Ishikawa (cell line): ENCODE measurements at regions not wholly inside any gene's neighbourhood (a gene's known extent, or its start where the extent isn't known, plus 50 kb on each side); places are given as distances from the start of the nearest gene placed in this dataset.

ENCODE experiments used
- CEBPB ChIP-seq: IDR thresholded peaks from 2 replicates; pipeline ENCODE4 v1.6.1; 2012
- CREB1 ChIP-seq: IDR thresholded peaks from 2 replicates; pipeline ENCODE4 v1.6.1; 2012; ENCODE audit warnings: low read depth
- EGR1 ChIP-seq: IDR thresholded peaks from 2 replicates; pipeline ENCODE4 v1.6.1; 2012
- EP300 ChIP-seq: IDR thresholded peaks from 2 replicates; pipeline ENCODE4 v1.6.1; 2012; ENCODE audit warnings: borderline replicate concordance
- FOXM1 ChIP-seq: IDR thresholded peaks from 2 replicates; pipeline ENCODE4 v1.6.1; 2012; ENCODE audit warnings: low read depth, borderline replicate concordance
- RAD21 ChIP-seq: IDR thresholded peaks from 2 replicates; pipeline ENCODE4 v1.6.1; 2012; ENCODE audit warnings: low read depth
- TAF1 ChIP-seq: IDR thresholded peaks from 2 replicates; pipeline ENCODE4 v1.6.1; 2012; ENCODE audit warnings: low read depth, mild to moderate bottlenecking
- TCF12 ChIP-seq: IDR thresholded peaks from 2 replicates; pipeline ENCODE4 v1.6.1; 2012; ENCODE audit warnings: low read depth
- TEAD4 ChIP-seq: IDR thresholded peaks from 2 replicates; pipeline ENCODE4 v1.6.1; 2012
- YY1 ChIP-seq: IDR thresholded peaks from 2 replicates; pipeline ENCODE4 v1.6.1; 2012; ENCODE audit warnings: low read depth
- ZBTB7A ChIP-seq: IDR thresholded peaks from 2 replicates; pipeline ENCODE4 v1.6.1; 2012; ENCODE audit warnings: low read depth
- TF ChIP-seq, protein P1 (sequence below): IDR thresholded peaks from 2 replicates; pipeline ENCODE4 v1.6.1; 2012
- TF ChIP-seq, protein P2 (sequence below): IDR thresholded peaks from 2 replicates; pipeline ENCODE4 v1.6.1; 2012
- TF ChIP-seq, protein P3 (sequence below): IDR thresholded peaks from 2 replicates; pipeline ENCODE4 v1.6.1; 2012; ENCODE audit warnings: low read depth, mild to moderate bottlenecking

DNA sequence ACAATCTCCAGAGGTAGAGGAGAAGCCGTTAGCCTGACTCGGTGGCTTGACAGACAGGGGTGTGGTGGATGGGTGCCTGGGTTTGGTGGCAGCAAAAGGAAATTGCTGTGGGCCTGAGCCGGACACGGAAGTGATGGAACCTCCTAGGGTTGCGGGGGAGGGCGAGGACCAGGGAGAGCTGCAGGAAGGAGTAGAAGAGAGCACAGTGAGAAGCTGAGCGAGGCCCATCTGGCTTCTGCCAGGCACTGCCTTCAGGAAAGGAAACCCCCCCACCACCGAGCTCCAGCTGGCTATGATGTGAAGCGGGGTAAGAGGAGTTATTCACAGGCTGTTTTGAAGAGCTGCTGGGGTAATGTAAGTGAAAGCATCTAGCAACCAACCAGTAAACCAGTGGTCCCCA lies 134.6 kb downstream of the TSN start:
- TF ChIP-seq EGR1, result no peak
- no peak for TF ChIP-seq EP300
- TF ChIP-seq, protein P1, sequence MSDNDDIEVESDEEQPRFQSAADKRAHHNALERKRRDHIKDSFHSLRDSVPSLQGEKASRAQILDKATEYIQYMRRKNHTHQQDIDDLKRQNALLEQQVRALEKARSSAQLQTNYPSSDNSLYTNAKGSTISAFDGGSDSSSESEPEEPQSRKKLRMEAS, result no peak
- TF ChIP-seq, protein P2, sequence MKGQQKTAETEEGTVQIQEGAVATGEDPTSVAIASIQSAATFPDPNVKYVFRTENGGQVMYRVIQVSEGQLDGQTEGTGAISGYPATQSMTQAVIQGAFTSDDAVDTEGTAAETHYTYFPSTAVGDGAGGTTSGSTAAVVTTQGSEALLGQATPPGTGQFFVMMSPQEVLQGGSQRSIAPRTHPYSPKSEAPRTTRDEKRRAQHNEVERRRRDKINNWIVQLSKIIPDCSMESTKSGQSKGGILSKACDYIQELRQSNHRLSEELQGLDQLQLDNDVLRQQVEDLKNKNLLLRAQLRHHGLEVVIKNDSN, result no peak
- no peak for TF ChIP-seq CREB1
- TF ChIP-seq CEBPB, result no peak
- TF ChIP-seq, protein P3, sequence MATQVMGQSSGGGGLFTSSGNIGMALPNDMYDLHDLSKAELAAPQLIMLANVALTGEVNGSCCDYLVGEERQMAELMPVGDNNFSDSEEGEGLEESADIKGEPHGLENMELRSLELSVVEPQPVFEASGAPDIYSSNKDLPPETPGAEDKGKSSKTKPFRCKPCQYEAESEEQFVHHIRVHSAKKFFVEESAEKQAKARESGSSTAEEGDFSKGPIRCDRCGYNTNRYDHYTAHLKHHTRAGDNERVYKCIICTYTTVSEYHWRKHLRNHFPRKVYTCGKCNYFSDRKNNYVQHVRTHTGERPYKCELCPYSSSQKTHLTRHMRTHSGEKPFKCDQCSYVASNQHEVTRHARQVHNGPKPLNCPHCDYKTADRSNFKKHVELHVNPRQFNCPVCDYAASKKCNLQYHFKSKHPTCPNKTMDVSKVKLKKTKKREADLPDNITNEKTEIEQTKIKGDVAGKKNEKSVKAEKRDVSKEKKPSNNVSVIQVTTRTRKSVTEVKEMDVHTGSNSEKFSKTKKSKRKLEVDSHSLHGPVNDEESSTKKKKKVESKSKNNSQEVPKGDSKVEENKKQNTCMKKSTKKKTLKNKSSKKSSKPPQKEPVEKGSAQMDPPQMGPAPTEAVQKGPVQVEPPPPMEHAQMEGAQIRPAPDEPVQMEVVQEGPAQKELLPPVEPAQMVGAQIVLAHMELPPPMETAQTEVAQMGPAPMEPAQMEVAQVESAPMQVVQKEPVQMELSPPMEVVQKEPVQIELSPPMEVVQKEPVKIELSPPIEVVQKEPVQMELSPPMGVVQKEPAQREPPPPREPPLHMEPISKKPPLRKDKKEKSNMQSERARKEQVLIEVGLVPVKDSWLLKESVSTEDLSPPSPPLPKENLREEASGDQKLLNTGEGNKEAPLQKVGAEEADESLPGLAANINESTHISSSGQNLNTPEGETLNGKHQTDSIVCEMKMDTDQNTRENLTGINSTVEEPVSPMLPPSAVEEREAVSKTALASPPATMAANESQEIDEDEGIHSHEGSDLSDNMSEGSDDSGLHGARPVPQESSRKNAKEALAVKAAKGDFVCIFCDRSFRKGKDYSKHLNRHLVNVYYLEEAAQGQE, result no peak
- no peak for TF ChIP-seq TAF1
- no peak for TF ChIP-seq TEAD4
- TF ChIP-seq YY1, result no peak
- TF ChIP-seq RAD21, result no peak
- TF ChIP-seq TCF12, result no peak
- TF ChIP-seq FOXM1, result no peak
- TF ChIP-seq ZBTB7A, result no peak
